ENCODE measurements at regions not wholly inside any gene's neighbourhood (a gene's known extent, or its start where the extent isn't known, plus 50 kb on each side); places are given as distances from the start of the nearest gene placed in this dataset.

GRCh38 chr3:139746481-139746880, 68.7 kb upstream of the NMNAT3 start:
- TF ChIP-seq CTCF (conservative IDR thresholded peaks at IDR 0.05; ENCODE audit: control insufficient read depth, insufficient read depth, low read depth, low read length): no peak
- no peak for DNase-seq (ENCODE audit: low read depth)
- no peak overlapping the region for H3K4me3 ChIP-seq (ENCODE audit: control insufficient read depth, low read depth, low read length)

- DNase-seq (ENCODE audit: low read depth): peak; percentile 61
- TF ChIP-seq CTCF (conservative IDR thresholded peaks at IDR 0.05; ENCODE audit: control insufficient read depth, insufficient read depth, low read depth, low read length): no peak
- H3K4me3 ChIP-seq (ENCODE audit: control insufficient read depth, low read depth, low read length): no peak overlapping the region
Observed at GRCh38 chr3:139745831-139746230, 68.1 kb upstream of the NMNAT3 start.

GRCh38 chr3:139738697-139739096, 60.9 kb upstream of the NMNAT3 start:
- TF ChIP-seq CTCF (conservative IDR thresholded peaks at IDR 0.05; ENCODE audit: control insufficient read depth, insufficient read depth, low read depth, low read length): no peak
- H3K4me3 ChIP-seq (ENCODE audit: control insufficient read depth, low read depth, low read length): no peak overlapping the region
- DNase-seq (ENCODE audit: low read depth): no peak

- H3K4me3 ChIP-seq (ENCODE audit: control insufficient read depth, low read depth, low read length): no peak overlapping the region
- DNase-seq (ENCODE audit: low read depth): no peak
- TF ChIP-seq CTCF (conservative IDR thresholded peaks at IDR 0.05; ENCODE audit: control insufficient read depth, insufficient read depth, low read depth, low read length): no peak
Observed at GRCh38 chr3:139737682-139738361, 60.0 kb upstream of the NMNAT3 start.

- no peak overlapping the region for H3K4me3 ChIP-seq (ENCODE audit: control insufficient read depth, low read depth, low read length)
- TF ChIP-seq CTCF (conservative IDR thresholded peaks at IDR 0.05; ENCODE audit: control insufficient read depth, insufficient read depth, low read depth, low read length): no peak
- no peak for DNase-seq (ENCODE audit: low read depth)
Observed at GRCh38 chr3:139735191-139735590, 57.4 kb upstream of the NMNAT3 start.

GRCh38 chr3:139732729-139733128, 55.0 kb upstream of the NMNAT3 start:
- no peak overlapping the region for H3K4me3 ChIP-seq (ENCODE audit: control insufficient read depth, low read depth, low read length)
- TF ChIP-seq CTCF (conservative IDR thresholded peaks at IDR 0.05; ENCODE audit: control insufficient read depth, insufficient read depth, low read depth, low read length): no peak
- DNase-seq (ENCODE audit: low read depth): no peak

- DNase-seq (ENCODE audit: low read depth): no peak
- H3K4me3 ChIP-seq (ENCODE audit: control insufficient read depth, low read depth, low read length): no peak overlapping the region
- no peak for TF ChIP-seq CTCF (conservative IDR thresholded peaks at IDR 0.05; ENCODE audit: control insufficient read depth, insufficient read depth, low read depth, low read length)
Observed at GRCh38 chr3:139729300-139729699, 51.5 kb upstream of the NMNAT3 start.
